HepG2 (cell line): ENCODE measurements at regions not wholly inside any gene's neighbourhood (a gene's known extent, or its start where the extent isn't known, plus 50 kb on each side); places are given as distances from the start of the nearest gene placed in this dataset.

Experiments used
- CBFB ChIP-seq: sonication (generic); formaldehyde crosslinking; IDR thresholded peaks from 2 replicates; pipeline ENCODE4 v1.4.0; 2020; ENCODE audit warnings: missing genetic modification reagents
- CEBPZ ChIP-seq: IDR thresholded peaks from 2 replicates; pipeline ENCODE4 v1.6.1; 2012; ENCODE audit warnings: low read length, improper control_type of control experiment
- EZH2 ChIP-seq: conservative IDR thresholded peaks from 2 replicates; pipeline ENCODE4 v1.6.1; 2012; ENCODE audit warnings: mild to moderate bottlenecking, low read depth, low read length, moderate library complexity
- PHB2 ChIP-seq: fragments of 450-650 bp; IDR thresholded peaks from 2 replicates; pipeline ENCODE4 v1.6.1; 2018; ENCODE audit not compliant: partially characterized antibody
- POLR2A ChIP-seq, 2 experiments: IDR thresholded peaks; 2 replicates each; pipeline ENCODE4 v1.6.1; 2011; ENCODE audit warnings: low read depth in 2 of 2, low read length in 2 of 2, mild to moderate bottlenecking in 1 of 2, moderate library complexity in 1 of 2; ENCODE audit not compliant: insufficient read depth in 1 of 2
- POLR2AphosphoS5 ChIP-seq: IDR thresholded peaks from 2 replicates; pipeline ENCODE4 v1.6.1; 2012; ENCODE audit warnings: low read depth, low read length
- RBFOX2 ChIP-seq: fragments of 200-400 bp; formaldehyde crosslinking; IDR thresholded peaks from 2 replicates; pipeline ENCODE4 v1.6.1; 2017; ENCODE audit warnings: low read depth, mild to moderate bottlenecking, low read length
- RXRA ChIP-seq: sonication (generic); formaldehyde crosslinking; IDR thresholded peaks from 2 replicates; pipeline ENCODE4 v1.5.1; 2020; ENCODE audit warnings: missing genetic modification reagents
- SMAD3 ChIP-seq: sonication (generic); formaldehyde crosslinking; IDR thresholded peaks from 2 replicates; pipeline ENCODE4 v1.4.0; 2020; ENCODE audit warnings: missing genetic modification reagents
- TAF1 ChIP-seq: sonication (generic); formaldehyde crosslinking; IDR thresholded peaks from 2 replicates; pipeline ENCODE4 v1.4.0; 2020; ENCODE audit warnings: missing genetic modification reagents
- ZBTB49 ChIP-seq: sonication (generic); formaldehyde crosslinking; IDR thresholded peaks from 2 replicates; pipeline ENCODE4 v1.4.0; 2020; ENCODE audit warnings: missing genetic modification reagents, borderline replicate concordance
- ZFX ChIP-seq: sonication (generic); formaldehyde crosslinking; IDR thresholded peaks from 2 replicates; pipeline ENCODE4 v1.4.0; 2020; ENCODE audit warnings: mild to moderate bottlenecking, low read depth, missing genetic modification reagents, moderate library complexity
- ZNF773 ChIP-seq: sonication (generic); formaldehyde crosslinking; IDR thresholded peaks from 2 replicates; pipeline ENCODE4 v1.4.0; 2020; ENCODE audit warnings: missing genetic modification reagents, borderline replicate concordance

GRCh38 chr3:132857317-132857716, 135.1 kb upstream of the NPHP3 start:
- TF ChIP-seq ZBTB49 (CRISPR knock-in tag) (no peak), TAF1 (CRISPR knock-in tag) (no peak), CBFB (CRISPR knock-in tag) (no peak), SMAD3 (CRISPR knock-in tag) (no peak), PHB2 (no peak), ZFX (CRISPR knock-in tag) (no peak), RBFOX2 (no peak), POLR2AphosphoS5 (no peak), POLR2A (IDR thresholded peaks at IDR 0.05; ENCODE audit: insufficient read depth in 1 of 2, low read depth in 2 of 2, low read length in 2 of 2) (no peak), ZNF773 (CRISPR knock-in tag) (no peak), RXRA (CRISPR knock-in tag) (no peak), EZH2 (no peak), CEBPZ (no peak)
